ENCODE measurements at regions not wholly inside any gene's neighbourhood (a gene's known extent, or its start where the extent isn't known, plus 50 kb on each side); places are given as distances from the start of the nearest gene placed in this dataset.

- DNase-seq: no peak
Observed at GRCh38 chr10:128322106-128322505, 195.9 kb upstream of the MKI67 start.

- no peak for DNase-seq
Observed at GRCh38 chr10:128322950-128323349, 196.7 kb upstream of the MKI67 start.

DNA sequence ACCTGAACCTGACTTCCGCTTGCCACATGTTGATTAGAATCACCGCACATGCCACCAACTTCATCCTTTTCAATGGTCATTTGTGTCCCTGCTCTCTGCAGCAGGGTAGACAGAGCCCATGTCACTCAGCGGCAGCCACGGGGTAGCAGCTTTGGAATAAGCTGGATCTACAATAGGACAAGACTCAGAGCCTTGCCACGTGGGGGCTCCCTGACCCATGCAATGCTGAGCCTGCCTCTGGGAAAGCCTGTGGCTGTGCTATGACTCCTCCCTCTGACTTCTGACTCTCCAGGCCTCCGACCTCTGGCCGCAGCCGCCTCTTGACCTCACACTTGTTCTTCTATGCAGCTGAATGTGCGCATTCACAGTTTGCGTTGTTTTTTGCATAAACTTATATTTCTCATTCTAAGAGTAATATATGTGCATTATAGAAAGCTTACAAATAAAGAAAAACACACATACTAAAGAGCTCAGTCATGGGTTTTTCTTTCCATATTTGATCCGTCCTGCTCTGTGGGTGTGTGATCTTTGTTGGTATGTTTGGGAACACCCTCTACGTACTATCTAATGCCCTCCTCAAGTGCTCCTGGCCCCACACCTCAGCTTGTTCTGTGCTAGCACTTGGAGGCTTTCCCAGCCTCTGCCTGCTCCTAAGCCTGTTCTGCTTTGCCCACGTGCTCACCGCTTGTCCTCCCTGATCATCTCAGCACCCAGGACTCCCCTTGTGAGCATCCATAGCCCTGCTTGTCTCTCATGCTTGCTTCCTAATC lies 198.0 kb upstream of the MKI67 start:
- DNase-seq: no peak

- no peak for DNase-seq
Observed at GRCh38 chr10:128325788-128326187, 199.6 kb upstream of the MKI67 start.

- no peak for DNase-seq
Observed at GRCh38 chr10:128326251-128326650, 200.0 kb upstream of the MKI67 start.

- DNase-seq: no peak
Observed at GRCh38 chr10:128326851-128327250, 200.6 kb upstream of the MKI67 start.

DNA sequence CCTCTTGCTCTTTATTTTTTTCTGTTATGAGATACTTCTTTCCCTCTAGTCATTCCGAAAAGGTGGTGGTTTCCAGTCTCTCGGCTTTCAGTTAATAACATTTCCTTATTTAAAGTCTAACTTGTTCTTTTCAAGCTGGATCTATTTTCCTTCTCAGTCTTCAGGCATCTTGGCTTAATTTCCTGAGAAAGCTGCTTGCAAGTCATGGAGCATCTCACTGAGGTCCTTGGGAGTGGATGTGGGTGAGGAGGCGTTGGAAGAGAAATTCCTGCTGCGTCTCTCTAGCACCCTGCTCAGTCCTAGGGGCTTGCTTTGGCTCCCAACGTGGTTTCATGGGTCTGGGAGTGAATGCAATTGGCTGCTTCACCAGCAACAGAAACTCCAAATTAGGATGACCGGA lies 210.2 kb upstream of the MKI67 start:
- DNase-seq: no peak

- no peak for DNase-seq
Observed at GRCh38 chr10:128337860-128338378, 211.7 kb upstream of the MKI67 start.

DNA sequence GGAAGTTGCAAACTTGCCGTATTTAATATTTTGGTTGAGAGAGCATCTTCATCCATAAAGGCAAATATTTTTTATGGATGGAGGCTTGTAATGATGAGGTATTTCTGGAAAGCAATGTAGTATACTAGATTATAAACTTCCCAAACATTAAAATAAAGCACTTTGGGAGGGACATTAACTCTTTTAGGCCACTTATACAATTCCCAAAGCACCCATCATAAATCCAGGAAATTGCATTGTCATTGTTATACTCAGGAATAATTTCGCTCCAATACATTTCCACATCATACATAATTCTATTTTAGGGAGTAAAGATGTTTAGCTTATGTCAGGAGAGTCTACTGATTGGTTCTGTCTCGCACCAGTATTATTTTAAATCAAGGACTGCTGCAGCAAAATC lies 212.7 kb upstream of the MKI67 start:
- DNase-seq: no peak

GRCh38 chr10:128339753-128340152 lies 213.5 kb upstream of the MKI67 start:
- no peak for DNase-seq

GRCh38 chr10:128345353-128345752 lies 219.1 kb upstream of the MKI67 start:
- DNase-seq: no peak

DNA sequence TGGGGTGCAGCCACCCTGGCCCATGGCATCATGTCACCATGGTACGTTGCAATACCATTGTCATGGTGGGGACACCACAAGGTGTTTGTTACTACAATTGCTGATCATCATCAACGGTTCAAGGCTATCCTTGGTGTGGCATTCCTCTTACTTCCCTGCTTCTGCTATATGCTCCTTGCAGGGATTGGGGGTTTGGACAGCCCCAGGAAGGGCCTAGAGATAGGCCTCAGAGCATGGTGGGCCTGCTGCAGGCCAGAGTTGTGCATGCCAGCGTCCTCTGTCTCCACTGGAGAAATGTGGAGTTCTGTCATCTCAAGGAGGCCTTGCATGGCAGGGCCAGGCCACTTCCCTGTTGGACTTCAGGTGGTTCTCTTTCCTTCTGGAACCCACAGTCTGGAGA lies 234.6 kb upstream of the MKI67 start:
- DNase-seq: no peak

GRCh38 chr10:128361487-128361886 lies 235.3 kb upstream of the MKI67 start:
- DNase-seq: no peak

GRCh38 chr10:128362514-128362913 lies 236.3 kb upstream of the MKI67 start:
- DNase-seq: no peak

DNA sequence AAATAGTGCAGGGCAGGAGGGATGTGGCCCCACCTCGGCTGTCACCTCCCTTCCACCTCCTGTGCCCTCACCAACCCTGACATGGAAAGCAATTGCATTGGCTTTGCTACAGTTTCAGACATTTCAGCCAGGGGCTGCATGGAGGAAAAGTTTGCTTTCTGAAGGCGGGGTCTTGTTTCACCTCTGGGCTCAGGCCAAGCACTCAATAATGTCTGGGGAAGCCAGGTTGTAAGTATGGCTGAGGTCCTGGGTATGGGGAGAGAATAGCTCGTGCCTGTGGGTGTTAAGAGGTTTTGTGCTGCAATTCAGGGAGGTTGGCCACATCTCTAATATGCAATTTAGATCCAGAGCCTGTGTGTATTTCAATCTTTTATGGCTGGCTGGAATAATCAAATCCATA lies 238.4 kb upstream of the MKI67 start:
- DNase-seq: no peak

GRCh38 chr10:128365156-128365725 lies 239.0 kb upstream of the MKI67 start:
- DNase-seq: no peak

- no peak for DNase-seq
Observed at GRCh38 chr10:128367807-128368206, 241.6 kb upstream of the MKI67 start.

DNA sequence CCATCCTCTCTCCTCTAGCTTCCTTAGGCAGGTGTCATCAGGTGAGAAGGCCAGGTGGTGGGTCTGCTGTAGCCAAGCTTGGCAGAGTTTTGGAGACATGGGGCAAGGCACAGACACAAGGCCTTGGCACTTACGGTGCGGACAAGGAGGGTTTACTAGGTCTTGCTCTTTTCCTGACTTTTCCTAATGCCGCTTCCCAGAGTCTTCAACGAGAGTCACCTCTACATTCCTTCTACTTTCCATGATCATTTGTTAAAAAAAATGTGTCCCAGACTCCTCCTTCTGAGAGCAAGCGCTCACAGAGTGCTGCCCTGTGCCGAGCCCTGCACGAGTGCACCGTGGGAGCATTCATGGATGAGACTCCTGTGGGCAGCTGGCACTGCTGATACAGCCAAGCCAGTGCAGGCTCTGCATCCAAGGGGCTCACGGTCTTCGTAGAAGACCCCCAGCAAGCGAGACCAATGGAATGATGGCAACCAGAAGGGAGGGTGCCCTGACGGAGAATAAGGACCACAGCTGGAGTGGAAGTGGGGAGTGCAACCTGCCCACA lies 243.0 kb upstream of the MKI67 start:
- no peak for DNase-seq

GRCh38 chr10:128373071-128373749 lies 247.0 kb upstream of the MKI67 start:
- no peak for DNase-seq

DNA sequence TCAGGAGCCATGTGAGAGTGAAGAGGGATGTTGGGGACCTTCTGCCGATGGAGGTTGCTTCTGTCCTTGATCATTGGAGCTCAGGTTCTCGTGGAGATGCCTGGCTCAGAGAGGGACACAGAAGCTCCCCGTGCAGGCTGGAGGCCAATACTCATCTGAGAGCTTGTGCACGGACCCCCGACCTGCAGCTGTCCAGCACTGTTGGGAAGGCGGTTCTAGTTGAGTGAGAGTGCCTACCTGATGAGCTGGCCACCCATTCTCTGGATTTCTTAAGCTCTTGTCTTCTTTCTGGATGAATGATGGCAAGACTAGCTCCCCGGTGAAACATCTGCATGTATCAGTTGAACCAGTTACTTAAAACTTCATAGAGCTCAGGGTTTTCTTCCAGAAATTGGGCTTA lies 247.6 kb upstream of the MKI67 start:
- no peak for DNase-seq

DNA sequence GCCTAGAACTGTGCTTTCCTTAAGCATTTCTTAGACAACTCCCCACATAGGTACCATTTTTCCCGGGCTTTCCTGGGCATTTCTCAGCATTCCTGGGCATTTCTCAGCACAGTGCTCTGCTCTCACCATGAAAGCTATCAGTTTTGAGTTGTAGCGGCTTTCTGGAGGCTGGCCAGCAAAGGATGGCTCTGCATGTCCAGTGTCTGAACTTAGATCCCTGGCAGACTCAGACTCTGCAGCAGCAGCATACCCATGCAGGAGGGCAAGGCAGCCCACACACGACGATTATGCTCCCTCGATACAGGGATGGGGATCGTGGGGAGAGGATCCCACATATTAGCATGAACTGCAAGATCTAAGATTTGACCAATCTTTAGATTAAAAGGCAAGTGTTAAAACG lies 248.9 kb upstream of the MKI67 start:
- DNase-seq: no peak

GRCh38 chr10:128377364-128377987 lies 251.3 kb upstream of the MKI67 start:
- DNase-seq: no peak

- no peak for DNase-seq
Observed at GRCh38 chr10:128377988-128378387, 251.8 kb upstream of the MKI67 start.
